ENCODE measurements at regions not wholly inside any gene's neighbourhood (a gene's known extent, or its start where the extent isn't known, plus 50 kb on each side); places are given as distances from the start of the nearest gene placed in this dataset.
"Not testable (repeated sequence)": the region's sequence is repeated elsewhere in the genome, so short reads cannot be mapped to it uniquely, and the experiment has no call there.

DNA sequence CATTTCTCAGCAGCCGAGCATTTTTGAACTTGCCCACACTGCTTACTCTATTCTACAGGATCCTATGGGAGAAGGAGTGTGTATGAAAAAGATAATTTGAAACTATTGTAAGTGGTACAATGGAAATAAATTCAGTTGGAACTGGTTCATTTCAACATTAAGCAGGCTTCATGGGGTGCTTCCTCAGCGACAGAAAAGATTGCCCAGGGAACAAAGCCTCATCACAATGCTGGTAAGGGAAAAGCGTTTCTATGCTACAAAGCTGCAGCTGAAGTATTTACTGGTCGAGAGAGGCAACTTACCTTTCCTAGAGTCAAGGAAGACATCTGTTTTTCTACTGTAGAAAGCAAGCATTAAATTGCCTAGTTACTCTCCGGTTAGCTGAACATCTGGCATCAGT, 568.2 kb upstream of the ZP4 start:
- Histone ChIP-seq H3K27me3 (ENCODE audit: control insufficient read depth, insufficient read depth, low read length) (no peaks in the 10 kb centered on the region), H3K9me3 (ENCODE audit: control insufficient read depth, insufficient read depth, low read length) (peaks cover 3% of the 10 kb centered on the region), H3K4me3 (ENCODE audit: low read depth, low read length) (no peak overlapping the region), H3K4me1 (ENCODE audit: control insufficient read depth, insufficient read depth, low read length) (no peaks in the 10 kb centered on the region), H3K36me3 (ENCODE audit: control insufficient read depth, insufficient read depth, low read length) (no peaks in the 10 kb centered on the region), H3K27ac (ENCODE audit: low read depth, low read length) (no peak overlapping the region)
- DNase-seq (ENCODE audit: low read depth in 4 of 6, low spot score in 6 of 6), result peak in 2 of 6 donors; percentile 22 to 77
- WGBS (ENCODE audit: insufficient coverage), result 13% methylated on average over 4 of the region's 5 CpGs

GRCh38 chr1:238457610-238458009, 566.9 kb upstream of the ZP4 start:
- H3K4me1 ChIP-seq (ENCODE audit: control insufficient read depth, insufficient read depth, low read length), result no peaks in the 10 kb centered on the region
- H3K27ac ChIP-seq (ENCODE audit: low read depth, low read length), result no peak overlapping the region
- H3K9me3 ChIP-seq (ENCODE audit: control insufficient read depth, insufficient read depth, low read length), result peaks cover 3% of the 10 kb centered on the region
- no peak overlapping the region for H3K4me3 ChIP-seq (ENCODE audit: low read depth, low read length)
- DNase-seq (ENCODE audit: low read depth in 4 of 6, low spot score in 6 of 6), result no peak
- no peaks in the 10 kb centered on the region for H3K36me3 ChIP-seq (ENCODE audit: control insufficient read depth, insufficient read depth, low read length)
- no peaks in the 10 kb centered on the region for H3K27me3 ChIP-seq (ENCODE audit: control insufficient read depth, insufficient read depth, low read length)

- Histone ChIP-seq H3K4me3 (ENCODE audit: low read depth, low read length) (no peak overlapping the region), H3K36me3 (ENCODE audit: control insufficient read depth, insufficient read depth, low read length) (no peaks in the 10 kb centered on the region), H3K27ac (ENCODE audit: low read depth, low read length) (no peak overlapping the region), H3K9me3 (ENCODE audit: control insufficient read depth, insufficient read depth, low read length) (no peaks in the 10 kb centered on the region), H3K27me3 (ENCODE audit: control insufficient read depth, insufficient read depth, low read length) (no peaks in the 10 kb centered on the region), H3K4me1 (ENCODE audit: control insufficient read depth, insufficient read depth, low read length) (no peaks in the 10 kb centered on the region)
- no peak for DNase-seq (ENCODE audit: low read depth in 4 of 6, low spot score in 6 of 6)
- whole genome bisulfite sequencing (ENCODE audit: insufficient coverage), result no CpG with 5 or more reads among the region's 4 CpGs
These were observed 561.1 kb upstream of the ZP4 start for GRCh38 chr1:238451781-238452310.

DNA sequence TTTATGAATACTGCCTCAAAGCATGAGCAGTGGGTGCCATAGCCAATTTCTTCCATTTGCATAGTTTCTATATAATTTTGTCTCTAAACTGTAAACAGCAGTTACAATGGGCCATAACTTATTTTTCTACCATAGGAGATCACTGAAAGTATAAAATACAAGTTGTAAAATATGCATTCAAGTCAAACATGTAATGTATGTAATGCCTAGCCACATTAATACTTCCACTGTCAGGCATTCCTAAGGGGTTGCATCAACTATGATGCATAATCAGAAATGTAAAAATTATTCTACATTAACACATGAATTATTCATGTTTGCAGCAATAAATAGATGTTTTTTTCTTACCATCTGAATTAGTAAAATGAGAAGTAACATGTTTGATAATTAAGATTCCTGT, 560.3 kb upstream of the ZP4 start:
- Histone ChIP-seq H3K27me3 (ENCODE audit: control insufficient read depth, insufficient read depth, low read length) (no peaks in the 10 kb centered on the region), H3K4me1 (ENCODE audit: control insufficient read depth, insufficient read depth, low read length) (no peaks in the 10 kb centered on the region), H3K36me3 (ENCODE audit: control insufficient read depth, insufficient read depth, low read length) (no peaks in the 10 kb centered on the region), H3K27ac (ENCODE audit: low read depth, low read length) (no peak overlapping the region), H3K9me3 (ENCODE audit: control insufficient read depth, insufficient read depth, low read length) (no peaks in the 10 kb centered on the region), H3K4me3 (ENCODE audit: low read depth, low read length) (no peak overlapping the region)
- DNase-seq (ENCODE audit: low read depth in 4 of 6, low spot score in 6 of 6), result no peak

DNA sequence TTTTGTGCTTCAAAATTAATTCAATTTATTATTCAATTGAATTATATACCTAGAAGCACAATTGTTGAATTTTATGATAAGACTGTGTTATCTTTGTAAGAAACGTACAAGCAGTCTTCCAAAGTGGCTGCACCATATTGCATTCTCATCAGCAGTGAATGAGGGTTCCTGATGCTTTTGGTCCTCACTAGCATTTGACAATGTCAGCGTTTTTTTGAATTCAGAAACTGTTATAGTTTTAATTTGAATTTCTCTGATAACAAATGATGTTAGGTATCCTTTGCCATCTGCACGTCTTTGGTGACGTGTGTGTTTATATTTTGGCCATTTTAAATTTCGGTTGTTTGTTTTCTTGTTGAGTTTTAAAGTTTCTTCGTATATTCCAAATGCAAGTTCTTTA, 553.0 kb upstream of the ZP4 start:
- Histone ChIP-seq H3K9me3 (ENCODE audit: control insufficient read depth, insufficient read depth, low read length) (no peaks in the 10 kb centered on the region), H3K27ac (ENCODE audit: low read depth, low read length) (no peak overlapping the region), H3K4me3 (ENCODE audit: low read depth, low read length) (no peak overlapping the region), H3K4me1 (ENCODE audit: control insufficient read depth, insufficient read depth, low read length) (no peaks in the 10 kb centered on the region), H3K27me3 (ENCODE audit: control insufficient read depth, insufficient read depth, low read length) (no peaks in the 10 kb centered on the region), H3K36me3 (ENCODE audit: control insufficient read depth, insufficient read depth, low read length) (no peaks in the 10 kb centered on the region)
- DNase-seq (ENCODE audit: low read depth in 4 of 6, low spot score in 6 of 6), result no peak
- WGBS (ENCODE audit: insufficient coverage), result 83% methylated on average over 2 of the region's 6 CpGs

- H3K27ac ChIP-seq (ENCODE audit: low read depth, low read length), result no peak overlapping the region
- H3K36me3 ChIP-seq (ENCODE audit: control insufficient read depth, insufficient read depth, low read length), result no peaks in the 10 kb centered on the region
- no peaks in the 10 kb centered on the region for H3K27me3 ChIP-seq (ENCODE audit: control insufficient read depth, insufficient read depth, low read length)
- no peaks in the 10 kb centered on the region for H3K9me3 ChIP-seq (ENCODE audit: control insufficient read depth, insufficient read depth, low read length)
- DNase-seq (ENCODE audit: low read depth in 4 of 6, low spot score in 6 of 6), result peak in 2 of 6 donors; percentile 1 to 54
- H3K4me1 ChIP-seq (ENCODE audit: control insufficient read depth, insufficient read depth, low read length), result no peaks in the 10 kb centered on the region
- H3K4me3 ChIP-seq (ENCODE audit: low read depth, low read length), result no peak overlapping the region
These were observed 548.8 kb upstream of the ZP4 start for GRCh38 chr1:238439511-238439910.

DNA sequence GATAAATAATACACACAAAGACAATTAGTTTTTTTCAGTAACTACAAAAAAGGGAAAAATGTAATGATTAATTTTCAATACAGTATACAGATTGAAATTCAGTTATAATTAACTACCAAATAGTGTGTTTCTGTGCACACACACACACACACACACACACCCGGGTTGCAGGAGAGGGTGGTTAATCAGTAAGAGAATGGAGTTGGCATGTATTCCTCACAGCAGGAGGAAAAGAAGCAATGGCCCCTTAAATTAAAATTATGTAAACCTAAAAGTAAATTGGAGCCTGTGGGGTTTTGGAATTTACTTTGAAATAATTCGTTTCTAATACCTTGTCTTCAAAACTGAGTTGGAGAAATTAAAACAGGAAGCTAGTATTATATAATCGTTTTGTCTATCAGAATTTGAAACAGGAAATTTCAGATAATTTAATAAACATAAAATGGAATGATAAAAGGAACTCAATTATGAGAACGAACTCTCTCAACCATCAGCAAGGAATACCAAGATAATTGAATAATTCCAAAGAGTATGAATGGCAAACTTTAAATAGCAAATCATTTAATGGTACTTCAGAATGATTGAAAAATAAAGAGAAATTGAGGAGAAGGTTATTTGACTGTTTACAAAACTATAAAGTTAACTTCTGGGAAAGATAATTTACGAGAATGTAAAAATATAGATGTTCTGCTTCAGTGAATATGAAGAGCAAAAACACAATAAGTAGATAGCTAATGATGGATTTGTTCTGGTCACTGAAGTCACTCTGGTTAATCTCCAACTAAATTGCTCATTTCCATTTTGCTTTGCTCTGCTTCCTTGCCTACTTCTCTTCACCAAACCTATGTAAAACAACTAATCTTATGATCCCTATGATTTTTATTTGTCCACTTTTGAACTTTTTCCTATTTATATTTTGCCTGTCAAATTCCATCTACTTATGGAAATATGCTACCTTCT, 547.9 kb upstream of the ZP4 start:
- Histone ChIP-seq H3K27me3 (ENCODE audit: control insufficient read depth, insufficient read depth, low read length) (no peaks in the 10 kb centered on the region), H3K4me3 (ENCODE audit: low read depth, low read length) (no peak overlapping the region), H3K27ac (ENCODE audit: low read depth, low read length) (no peak overlapping the region), H3K4me1 (ENCODE audit: control insufficient read depth, insufficient read depth, low read length) (no peaks in the 10 kb centered on the region), H3K9me3 (ENCODE audit: control insufficient read depth, insufficient read depth, low read length) (no peaks in the 10 kb centered on the region), H3K36me3 (ENCODE audit: control insufficient read depth, insufficient read depth, low read length) (no peaks in the 10 kb centered on the region)
- peak in 1 of 6 donors; percentile 57 for DNase-seq (ENCODE audit: low read depth in 4 of 6, low spot score in 6 of 6)
- WGBS (ENCODE audit: insufficient coverage), result no CpG with 5 or more reads among the region's 5 CpGs

- H3K4me1 ChIP-seq (ENCODE audit: control insufficient read depth, insufficient read depth, low read length); H3K27ac ChIP-seq (ENCODE audit: low read depth, low read length); H3K27me3 ChIP-seq (ENCODE audit: control insufficient read depth, insufficient read depth, low read length); H3K4me3 ChIP-seq (ENCODE audit: low read depth, low read length); DNase-seq (ENCODE audit: low read depth in 4 of 6, low spot score in 6 of 6); H3K36me3 ChIP-seq (ENCODE audit: control insufficient read depth, insufficient read depth, low read length); H3K9me3 ChIP-seq (ENCODE audit: control insufficient read depth, insufficient read depth, low read length): not testable (repeated sequence)
- WGBS (ENCODE audit: insufficient coverage), result no CpG with 5 or more reads among the region's 2 CpGs
These were observed 539.0 kb upstream of the ZP4 start for GRCh38 chr1:238429703-238430102.

- no peak for DNase-seq (ENCODE audit: low read depth in 4 of 6, low spot score in 6 of 6)
- Histone ChIP-seq H3K4me3 (ENCODE audit: low read depth, low read length) (no peak overlapping the region), H3K27ac (ENCODE audit: low read depth, low read length) (no peak overlapping the region), H3K36me3 (ENCODE audit: control insufficient read depth, insufficient read depth, low read length) (no peaks in the 10 kb centered on the region), H3K9me3 (ENCODE audit: control insufficient read depth, insufficient read depth, low read length) (no peaks in the 10 kb centered on the region), H3K27me3 (ENCODE audit: control insufficient read depth, insufficient read depth, low read length) (no peaks in the 10 kb centered on the region), H3K4me1 (ENCODE audit: control insufficient read depth, insufficient read depth, low read length) (no peaks in the 10 kb centered on the region)
- WGBS (ENCODE audit: insufficient coverage), result no CpG with 5 or more reads among the region's 3 CpGs
These were observed 528.5 kb upstream of the ZP4 start for GRCh38 chr1:238419209-238419608.

GRCh38 chr1:238409932-238410331, 519.2 kb upstream of the ZP4 start:
- no peaks in the 10 kb centered on the region for H3K4me1 ChIP-seq (ENCODE audit: control insufficient read depth, insufficient read depth, low read length)
- DNase-seq (ENCODE audit: low read depth in 4 of 6, low spot score in 6 of 6), result peak in 2 of 6 donors; percentile 24 to 57
- no peaks in the 10 kb centered on the region for H3K27me3 ChIP-seq (ENCODE audit: control insufficient read depth, insufficient read depth, low read length)
- no peak overlapping the region for H3K4me3 ChIP-seq (ENCODE audit: low read depth, low read length)
- no peak overlapping the region for H3K27ac ChIP-seq (ENCODE audit: low read depth, low read length)
- no peaks in the 10 kb centered on the region for H3K36me3 ChIP-seq (ENCODE audit: control insufficient read depth, insufficient read depth, low read length)
- no peaks in the 10 kb centered on the region for H3K9me3 ChIP-seq (ENCODE audit: control insufficient read depth, insufficient read depth, low read length)
- WGBS (ENCODE audit: insufficient coverage), result no CpG with 5 or more reads among the region's 5 CpGs
